ENCODE measurements at regions not wholly inside any gene's neighbourhood (a gene's known extent, or its start where the extent isn't known, plus 50 kb on each side); places are given as distances from the start of the nearest gene placed in this dataset.

GRCh38 chr2:152944099-152944498 is 225.7 kb downstream of the ARL6IP6 start:
- Mint-ChIP-seq H3K4me1 (no peaks in the 10 kb centered on the region), H3K27me3 (ENCODE audit: insufficient read depth, low read depth, poor library complexity) (peaks cover 1% of the 10 kb centered on the region), H3K9me3 (peaks cover 10% of the 10 kb centered on the region; the same call in 2 of the 3 replicates), H3K27ac (no peak overlapping the region), H3K36me3 (ENCODE audit: low read depth) (no peaks in the 10 kb centered on the region; the same call in 2 of the 3 replicates), H3K4me3 (no peak overlapping the region)
- Histone ChIP-seq H3F3A (replicated peaks; ENCODE audit: low read depth) (no peaks in the 10 kb centered on the region), H3K9me2 (ENCODE audit: insufficient read depth) (peaks cover 3% of the 10 kb centered on the region; the same call in 1 of the 2 replicates), H2AFZ (no peak overlapping the region), H3K4me2 (no peak overlapping the region), H4K20me1 (replicated peaks; ENCODE audit: insufficient read depth) (no peaks in the 10 kb centered on the region), H3K36me3 (ENCODE audit: insufficient read depth) (no peaks in the 10 kb centered on the region; the same call in 1 of the 2 replicates), H3K79me2 (replicated peaks; ENCODE audit: insufficient read depth) (no peaks in the 10 kb centered on the region), H3K4me3 (no peak overlapping the region), H3K27ac (ENCODE audit: low read depth) (no peak overlapping the region), H3K27me3 (ENCODE audit: insufficient read depth) (no peaks in the 10 kb centered on the region), H3K4me1 (ENCODE audit: insufficient read depth) (no peaks in the 10 kb centered on the region)
- ATAC-seq (no peak), DNase-seq (ENCODE audit: low spot score) (no peak)
- TF ChIP-seq ZNF462 (CRISPR knock-in tag; IDR thresholded peaks at IDR 0.05) (no peak), EZH2 (IDR thresholded peaks at IDR 0.05; ENCODE audit: low read depth, unreplicated experiment) (no peak), CREB1 (CRISPR knock-in tag; IDR thresholded peaks at IDR 0.05; ENCODE audit: low read depth) (no peak), STAT1 (IDR thresholded peaks at IDR 0.05; ENCODE audit: unreplicated experiment) (no peak), JUNB (IDR thresholded peaks at IDR 0.05; ENCODE audit: unreplicated experiment) (no peak)

- TF ChIP-seq, protein P1, sequence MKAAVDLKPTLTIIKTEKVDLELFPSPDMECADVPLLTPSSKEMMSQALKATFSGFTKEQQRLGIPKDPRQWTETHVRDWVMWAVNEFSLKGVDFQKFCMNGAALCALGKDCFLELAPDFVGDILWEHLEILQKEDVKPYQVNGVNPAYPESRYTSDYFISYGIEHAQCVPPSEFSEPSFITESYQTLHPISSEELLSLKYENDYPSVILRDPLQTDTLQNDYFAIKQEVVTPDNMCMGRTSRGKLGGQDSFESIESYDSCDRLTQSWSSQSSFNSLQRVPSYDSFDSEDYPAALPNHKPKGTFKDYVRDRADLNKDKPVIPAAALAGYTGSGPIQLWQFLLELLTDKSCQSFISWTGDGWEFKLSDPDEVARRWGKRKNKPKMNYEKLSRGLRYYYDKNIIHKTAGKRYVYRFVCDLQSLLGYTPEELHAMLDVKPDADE (IDR thresholded peaks at IDR 0.05) = no peak
- no peak for TF ChIP-seq CTCF (conservative IDR thresholded peaks at IDR 0.05; ENCODE audit: low read depth in 2 of 2)
- H3K4me3 Mint-ChIP-seq = no peak overlapping the region
- H3K27me3 ChIP-seq (ENCODE audit: insufficient read depth) = no peaks in the 10 kb centered on the region
- no peaks in the 10 kb centered on the region for H4K20me1 ChIP-seq (replicated peaks; ENCODE audit: insufficient read depth)
- no peaks in the 10 kb centered on the region; the same call in 1 of the 2 replicates for H3K36me3 ChIP-seq (ENCODE audit: insufficient read depth)
- peaks cover 3% of the 10 kb centered on the region; the same call in 1 of the 2 replicates for H3K9me2 ChIP-seq (ENCODE audit: insufficient read depth)
- peaks cover 21% of the 10 kb centered on the region; the same call in 2 of the 3 replicates for H3K9me3 Mint-ChIP-seq
- H3K4me1 ChIP-seq (ENCODE audit: insufficient read depth) = no peaks in the 10 kb centered on the region
- no peaks in the 10 kb centered on the region for H3K79me2 ChIP-seq (replicated peaks; ENCODE audit: insufficient read depth)
- H3K36me3 Mint-ChIP-seq (ENCODE audit: low read depth) = peaks cover 6% of the 10 kb centered on the region; the same call in 2 of the 3 replicates
- no peak overlapping the region for H3K4me3 ChIP-seq
- no peaks in the 10 kb centered on the region for H3K27me3 Mint-ChIP-seq (ENCODE audit: insufficient read depth, low read depth, poor library complexity)
- H2AFZ ChIP-seq = no peak overlapping the region
- no peak overlapping the region for H3K27ac Mint-ChIP-seq
- H3F3A ChIP-seq (replicated peaks; ENCODE audit: low read depth) = no peaks in the 10 kb centered on the region
- H3K4me1 Mint-ChIP-seq = no peaks in the 10 kb centered on the region
- DNase-seq (ENCODE audit: low spot score) (no peak), ATAC-seq (no peak)
- no peak overlapping the region for H3K4me2 ChIP-seq
- no peak overlapping the region for H3K27ac ChIP-seq (ENCODE audit: low read depth)
Observed at GRCh38 chr2:152942940-152943440, 224.6 kb downstream of the ARL6IP6 start.

Data from GM23338 (cell line).